Epithelial cell of esophagus (primary cell): ENCODE measurements at regions not wholly inside any gene's neighbourhood (a gene's known extent, or its start where the extent isn't known, plus 50 kb on each side); places are given as distances from the start of the nearest gene placed in this dataset.

Experiments used
- DNase-seq: peaks from one replicate; pipeline ENCODE4 v3.0.0; 2010; ENCODE audit warnings: low read depth
- H3K4me3 ChIP-seq: 2 replicates; pipeline ENCODE4 v1.5.1; 2011; ENCODE audit warnings: mild to moderate bottlenecking, low read length, control low read depth
- TF ChIP-seq, protein P1 (sequence below): IDR thresholded peaks from 2 replicates; pipeline ENCODE4 v1.5.1; 2011; ENCODE audit warnings: low read depth, mild to moderate bottlenecking, low read length, control low read depth, inconsistent platforms; ENCODE audit not compliant: insufficient read depth; ENCODE audit errors: missing control alignments

DNA sequence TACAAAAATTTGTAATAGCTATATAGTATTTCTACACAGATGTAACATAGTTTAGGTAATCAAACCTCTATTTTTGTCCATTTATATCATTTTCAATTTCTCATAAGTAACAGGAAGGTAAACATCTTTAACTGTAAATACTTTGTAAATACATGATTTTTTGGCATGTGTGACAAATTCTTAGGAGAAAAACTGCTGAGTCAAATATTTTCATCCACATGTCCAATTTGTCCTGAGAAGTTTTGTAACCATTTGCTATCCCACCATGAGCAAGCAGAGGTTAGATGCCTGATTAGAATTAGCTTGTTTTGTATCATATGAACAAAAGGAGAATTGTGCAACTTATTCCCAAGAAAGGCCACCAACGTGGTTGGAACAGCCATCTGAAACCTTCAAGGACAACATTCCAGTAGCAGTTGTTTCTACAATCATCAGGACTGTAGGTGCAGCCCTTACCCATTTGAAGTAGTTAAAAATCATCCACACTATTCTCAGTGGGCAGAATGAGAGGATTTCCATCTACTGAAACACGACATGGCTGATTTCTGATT lies 139.6 kb upstream of the MPPED2 start:
- DNase-seq = no peak
- no peak overlapping the region for H3K4me3 ChIP-seq
- TF ChIP-seq, protein P1, sequence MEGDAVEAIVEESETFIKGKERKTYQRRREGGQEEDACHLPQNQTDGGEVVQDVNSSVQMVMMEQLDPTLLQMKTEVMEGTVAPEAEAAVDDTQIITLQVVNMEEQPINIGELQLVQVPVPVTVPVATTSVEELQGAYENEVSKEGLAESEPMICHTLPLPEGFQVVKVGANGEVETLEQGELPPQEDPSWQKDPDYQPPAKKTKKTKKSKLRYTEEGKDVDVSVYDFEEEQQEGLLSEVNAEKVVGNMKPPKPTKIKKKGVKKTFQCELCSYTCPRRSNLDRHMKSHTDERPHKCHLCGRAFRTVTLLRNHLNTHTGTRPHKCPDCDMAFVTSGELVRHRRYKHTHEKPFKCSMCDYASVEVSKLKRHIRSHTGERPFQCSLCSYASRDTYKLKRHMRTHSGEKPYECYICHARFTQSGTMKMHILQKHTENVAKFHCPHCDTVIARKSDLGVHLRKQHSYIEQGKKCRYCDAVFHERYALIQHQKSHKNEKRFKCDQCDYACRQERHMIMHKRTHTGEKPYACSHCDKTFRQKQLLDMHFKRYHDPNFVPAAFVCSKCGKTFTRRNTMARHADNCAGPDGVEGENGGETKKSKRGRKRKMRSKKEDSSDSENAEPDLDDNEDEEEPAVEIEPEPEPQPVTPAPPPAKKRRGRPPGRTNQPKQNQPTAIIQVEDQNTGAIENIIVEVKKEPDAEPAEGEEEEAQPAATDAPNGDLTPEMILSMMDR = no peak

DNA sequence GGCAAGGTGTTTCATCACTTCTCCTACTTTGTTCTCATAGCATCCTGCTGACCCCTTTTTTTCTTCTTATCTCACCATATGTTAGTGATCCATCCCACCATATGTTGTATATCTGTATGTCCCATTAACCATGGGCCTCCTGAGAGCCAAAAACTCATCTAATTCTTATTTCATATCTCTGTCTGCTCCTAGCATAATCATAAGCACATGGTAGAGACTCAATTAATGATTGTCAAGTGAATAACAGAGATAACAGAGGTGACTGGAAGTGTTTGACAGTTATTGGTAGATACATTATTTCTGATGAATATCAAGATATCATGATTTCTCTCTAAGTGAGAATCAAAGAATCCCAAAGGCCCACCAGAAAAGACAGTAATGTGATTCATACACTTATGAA lies 138.1 kb upstream of the MPPED2 start:
- no peak overlapping the region for H3K4me3 ChIP-seq
- DNase-seq = no peak
- TF ChIP-seq, protein P1 = no peak

DNA sequence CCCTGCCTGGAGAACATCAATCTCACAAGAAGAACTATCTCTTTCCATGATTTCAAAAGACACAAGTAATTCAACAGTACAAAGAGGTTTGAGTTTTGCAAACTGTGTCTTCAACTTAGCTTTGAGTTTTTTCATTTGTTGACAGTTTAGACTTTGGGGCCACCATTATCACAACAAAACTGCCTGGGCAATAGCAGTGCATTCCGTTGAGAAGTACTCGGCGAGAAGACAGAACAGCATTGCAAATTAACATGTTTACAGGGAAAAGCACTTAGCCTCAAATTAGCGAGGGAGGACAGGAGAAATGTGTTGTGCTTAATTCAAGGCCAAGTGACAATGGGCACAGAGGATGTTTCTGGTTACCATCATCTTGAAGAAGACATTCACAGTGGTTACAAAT lies 133.2 kb upstream of the MPPED2 start:
- no peak for DNase-seq
- H3K4me3 ChIP-seq = no peak overlapping the region
- TF ChIP-seq, protein P1 = no peak

DNA sequence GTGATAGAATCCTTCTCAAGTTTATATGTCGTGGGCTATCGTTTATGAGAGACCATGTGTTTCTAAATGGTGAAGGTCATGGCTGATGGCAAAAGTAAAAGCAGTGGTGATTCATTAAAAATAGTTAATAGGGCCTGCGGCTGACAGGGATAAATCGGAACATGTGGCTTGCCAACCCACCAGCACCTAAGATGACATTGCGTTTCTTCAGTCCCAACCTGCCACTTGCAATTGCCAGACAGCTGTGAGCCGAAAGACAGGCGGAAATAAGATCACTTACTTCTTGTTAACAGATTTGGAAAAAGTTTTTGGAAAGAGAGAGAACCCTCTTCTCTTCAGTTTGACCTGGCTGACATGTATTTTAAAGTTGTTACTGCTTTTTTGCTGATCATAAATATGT lies 131.5 kb upstream of the MPPED2 start:
- TF ChIP-seq, protein P1 = no peak
- no peak overlapping the region for H3K4me3 ChIP-seq
- no peak for DNase-seq

DNA sequence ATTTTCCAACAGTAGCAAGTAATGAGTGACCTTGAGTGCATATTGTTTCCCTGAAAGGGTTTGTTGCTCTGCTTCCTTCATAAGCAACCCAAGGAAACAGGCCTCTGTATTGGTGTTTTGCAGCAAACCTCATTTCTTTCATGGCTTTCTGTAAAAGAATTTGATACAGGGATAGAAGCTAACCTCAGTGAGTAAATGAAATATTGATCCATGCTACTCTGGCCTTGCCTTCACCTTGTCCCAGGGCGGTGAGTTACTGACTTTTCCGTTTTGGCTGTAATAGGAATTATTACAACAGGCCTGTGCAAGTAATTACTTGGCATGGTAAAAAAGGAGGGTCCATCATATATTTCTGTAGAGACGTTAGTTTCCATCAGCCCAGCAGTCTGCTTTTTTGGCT lies 130.9 kb upstream of the MPPED2 start:
- TF ChIP-seq, protein P1 = no peak
- H3K4me3 ChIP-seq = no peak overlapping the region
- DNase-seq = no peak

DNA sequence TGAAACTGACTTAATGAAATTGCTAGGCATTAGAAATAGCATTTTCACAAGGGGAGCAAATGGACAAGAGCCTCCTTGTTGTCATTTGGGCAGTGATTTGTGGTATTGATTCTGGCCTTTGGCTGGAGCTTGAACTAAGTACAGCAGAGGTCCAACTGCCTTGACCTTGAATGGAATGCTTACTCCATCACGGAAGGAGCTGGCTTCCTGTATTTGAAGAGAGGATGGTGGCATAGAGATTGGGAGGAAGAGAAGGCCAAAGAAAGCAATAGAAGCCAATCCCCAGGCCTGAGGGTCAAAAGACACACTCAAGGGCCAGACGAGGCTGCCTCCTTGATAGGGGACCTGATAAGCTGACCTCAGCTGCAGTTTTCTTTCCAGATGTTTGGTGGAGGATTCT lies 126.6 kb upstream of the MPPED2 start:
- TF ChIP-seq, protein P1 = no peak
- no peak for DNase-seq
- H3K4me3 ChIP-seq = no peak overlapping the region

DNA sequence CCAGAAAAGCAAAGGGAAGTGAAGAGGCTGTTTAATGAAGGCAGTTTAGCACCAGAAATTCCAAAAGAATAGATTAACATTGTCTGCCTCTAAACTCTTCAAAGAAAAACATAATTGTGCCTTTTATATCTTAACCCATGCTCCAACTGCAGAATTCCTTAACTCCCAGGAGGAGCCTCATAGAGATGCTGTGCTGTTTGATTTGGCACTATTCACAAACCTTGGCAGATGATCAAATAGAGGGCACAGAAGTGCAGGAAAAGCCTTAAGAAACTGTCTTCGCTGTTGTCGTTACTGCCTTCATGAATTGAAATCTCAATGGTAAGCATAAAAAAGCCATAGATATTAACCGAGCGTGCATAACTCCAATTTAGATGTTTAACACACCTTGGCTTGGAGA lies 124.1 kb upstream of the MPPED2 start:
- TF ChIP-seq, protein P1 = no peak
- DNase-seq = no peak
- H3K4me3 ChIP-seq = no peak overlapping the region
